Cerebellar cortex (tissue), 1 donor: ENCODE measurements at regions not wholly inside any gene's neighbourhood (a gene's known extent, or its start where the extent isn't known, plus 50 kb on each side); places are given as distances from the start of the nearest gene placed in this dataset.
"Not testable (repeated sequence)": the region's sequence is repeated elsewhere in the genome, so short reads cannot be mapped to it uniquely, and the experiment has no call there.

ENCODE experiments used
- DNase-seq: peaks from one replicate; pipeline ENCODE4 v3.0.0-alpha.2; 2015; ENCODE audit warnings: low spot score

- DNase-seq = no peak
These were observed 121.3 kb upstream of the BMPER start for GRCh38 chr7:33784000-33784399.

DNA sequence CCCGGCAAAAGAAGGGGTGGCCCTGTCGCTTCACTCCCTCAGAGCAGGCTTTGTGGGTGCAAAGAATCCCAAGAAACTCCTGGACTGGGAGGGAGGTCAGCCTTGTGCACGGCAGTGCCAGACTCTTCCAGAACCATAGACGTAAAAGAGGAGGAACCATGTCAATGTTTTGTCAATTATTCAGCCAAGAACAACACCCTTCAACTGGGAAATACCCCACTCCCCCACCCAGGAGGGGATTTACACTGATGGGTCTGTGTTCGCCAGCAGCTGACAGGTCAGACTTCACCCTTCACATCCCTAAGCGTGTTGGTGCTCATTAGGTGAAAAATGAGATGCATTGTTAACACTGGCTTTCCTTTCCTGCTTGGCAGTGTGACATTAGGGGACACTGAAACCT, 116.8 kb upstream of the BMPER start:
- no peak for DNase-seq

DNA sequence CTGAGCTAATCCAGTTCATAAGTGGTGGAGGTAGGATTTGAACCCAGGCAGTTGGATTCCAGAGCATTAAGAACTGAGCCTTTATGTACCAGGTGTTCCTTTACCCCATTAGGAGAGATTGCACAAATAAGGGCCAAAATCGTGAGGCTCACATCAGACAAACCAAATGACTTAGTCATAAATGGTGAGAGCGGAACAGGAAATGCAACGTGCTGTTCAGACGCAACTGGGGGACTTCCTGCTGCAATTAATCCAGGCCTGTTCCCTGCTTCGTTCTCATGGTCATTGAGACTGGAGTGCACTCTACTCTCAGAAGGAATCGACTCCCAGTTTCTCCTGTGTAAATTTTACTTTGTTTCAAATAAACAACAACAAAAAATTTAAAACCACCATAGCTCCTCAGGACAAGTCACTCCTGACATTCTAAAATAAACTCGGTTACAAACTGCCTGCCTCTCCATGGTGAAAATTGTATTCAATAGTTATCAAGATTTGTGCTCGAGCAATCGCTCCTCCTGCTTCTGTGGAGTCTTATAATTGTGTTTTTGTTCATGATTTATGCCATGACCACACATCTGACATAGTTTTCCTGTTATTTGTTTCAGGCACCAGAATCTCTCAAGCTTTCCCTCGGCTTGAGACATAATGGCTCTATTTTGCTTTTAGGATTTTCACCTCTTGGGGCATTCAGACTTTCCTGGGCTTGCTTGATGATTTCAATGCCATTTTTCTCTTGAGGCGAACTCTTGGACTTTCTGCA, 115.3 kb upstream of the BMPER start:
- DNase-seq = no peak

DNA sequence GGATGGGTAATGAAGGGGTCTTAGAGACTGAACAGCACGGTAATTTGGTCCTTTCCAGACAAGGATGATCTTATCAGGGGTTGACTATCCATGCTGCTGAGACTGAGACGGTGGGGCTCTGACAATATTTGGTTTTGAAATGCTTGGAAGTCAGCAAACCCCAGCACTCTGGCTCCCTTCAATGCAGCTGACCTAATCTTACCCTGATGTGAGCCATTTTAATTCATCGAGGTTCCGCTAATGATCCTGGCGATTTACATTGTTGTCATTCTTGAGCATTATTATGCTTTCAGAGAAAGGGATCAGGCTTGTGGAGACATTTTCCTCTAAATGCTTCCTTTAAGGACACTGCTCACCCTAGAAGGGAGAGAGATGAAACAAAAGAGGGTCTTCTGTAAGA, 114.6 kb upstream of the BMPER start:
- DNase-seq = no peak

DNA sequence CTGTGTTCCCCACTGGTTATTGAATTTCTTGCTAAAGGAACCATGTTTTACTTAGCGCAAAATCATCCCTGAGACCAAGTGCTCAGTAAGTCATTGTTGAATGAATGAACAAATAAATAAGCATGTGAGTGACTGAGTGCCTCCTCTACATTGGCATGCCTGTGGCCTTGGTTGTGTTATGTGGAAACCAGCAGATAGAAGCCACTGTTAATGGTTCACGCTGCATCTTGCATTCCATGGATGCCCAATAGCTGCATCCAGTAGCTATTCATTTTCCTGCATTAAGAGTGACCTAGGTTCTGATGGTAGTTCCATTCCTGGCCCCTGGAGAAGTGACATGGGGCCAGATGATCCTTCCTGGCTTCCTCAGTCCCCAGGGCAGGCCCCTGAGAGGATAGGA, 113.3 kb upstream of the BMPER start:
- no peak for DNase-seq

- no peak for DNase-seq
These were observed 112.7 kb upstream of the BMPER start for GRCh38 chr7:33792547-33793105.

- DNase-seq = no peak
These were observed 111.7 kb upstream of the BMPER start for GRCh38 chr7:33793616-33794015.

DNA sequence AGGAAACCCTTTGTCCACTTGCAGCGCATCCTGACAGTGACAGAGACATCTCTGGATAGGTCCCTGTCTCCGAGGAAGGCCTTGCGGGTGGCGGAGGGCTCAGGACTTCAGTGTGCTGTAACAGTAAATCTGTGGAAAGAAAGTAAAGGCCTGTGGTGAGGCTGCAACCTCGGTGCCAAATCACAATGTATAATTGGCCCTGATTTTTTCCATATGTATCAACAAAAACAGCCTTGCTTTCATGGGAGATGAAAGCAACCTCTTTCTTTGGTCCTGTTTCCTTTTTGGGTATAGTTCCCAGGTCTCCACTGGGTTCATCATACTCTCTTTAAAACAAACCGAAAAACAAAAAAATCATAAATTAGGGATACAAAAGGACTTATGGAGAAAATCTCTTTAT, 110.9 kb upstream of the BMPER start:
- DNase-seq = no peak

DNA sequence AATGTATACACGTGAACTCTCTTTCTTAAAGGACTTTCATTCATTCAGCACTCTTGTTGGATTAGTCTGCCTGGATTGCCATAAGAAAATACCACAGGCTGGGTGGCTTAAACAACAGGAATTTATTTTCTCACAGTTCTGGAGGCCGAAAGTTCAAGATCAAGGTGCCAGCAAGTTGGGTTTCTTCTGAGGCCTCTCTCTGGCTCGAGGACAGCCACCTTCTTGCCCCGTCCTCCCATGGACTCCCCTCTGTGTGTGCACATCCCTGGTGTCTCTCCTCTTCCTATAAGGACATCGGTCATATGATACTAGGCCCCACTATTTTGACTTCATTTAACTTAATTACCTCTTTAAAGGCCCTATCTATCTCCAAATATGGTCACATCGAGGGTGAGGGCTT, 110.4 kb upstream of the BMPER start:
- no peak for DNase-seq

- no peak for DNase-seq
These were observed 108.8 kb upstream of the BMPER start for GRCh38 chr7:33796538-33796937.

DNA sequence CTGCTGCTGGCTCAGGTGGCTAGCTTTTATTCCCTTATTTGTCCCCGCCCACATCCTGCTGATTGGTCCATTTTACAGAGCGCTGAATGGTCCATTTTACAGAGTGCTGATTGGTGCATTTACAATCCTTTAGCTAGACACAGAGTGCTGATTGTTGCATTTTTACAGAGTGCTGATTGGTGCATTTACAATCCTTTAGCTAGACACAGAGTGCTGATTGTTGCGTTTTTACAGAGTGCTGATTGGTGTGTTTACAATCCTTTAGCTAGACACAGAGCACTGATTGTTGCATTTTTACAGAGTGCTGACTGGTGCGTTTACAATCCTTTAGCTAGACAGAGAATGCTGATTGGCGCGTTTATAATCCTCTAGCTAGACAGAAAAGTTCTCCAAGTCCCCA, 107.8 kb upstream of the BMPER start:
- DNase-seq = not testable (repeated sequence)

DNA sequence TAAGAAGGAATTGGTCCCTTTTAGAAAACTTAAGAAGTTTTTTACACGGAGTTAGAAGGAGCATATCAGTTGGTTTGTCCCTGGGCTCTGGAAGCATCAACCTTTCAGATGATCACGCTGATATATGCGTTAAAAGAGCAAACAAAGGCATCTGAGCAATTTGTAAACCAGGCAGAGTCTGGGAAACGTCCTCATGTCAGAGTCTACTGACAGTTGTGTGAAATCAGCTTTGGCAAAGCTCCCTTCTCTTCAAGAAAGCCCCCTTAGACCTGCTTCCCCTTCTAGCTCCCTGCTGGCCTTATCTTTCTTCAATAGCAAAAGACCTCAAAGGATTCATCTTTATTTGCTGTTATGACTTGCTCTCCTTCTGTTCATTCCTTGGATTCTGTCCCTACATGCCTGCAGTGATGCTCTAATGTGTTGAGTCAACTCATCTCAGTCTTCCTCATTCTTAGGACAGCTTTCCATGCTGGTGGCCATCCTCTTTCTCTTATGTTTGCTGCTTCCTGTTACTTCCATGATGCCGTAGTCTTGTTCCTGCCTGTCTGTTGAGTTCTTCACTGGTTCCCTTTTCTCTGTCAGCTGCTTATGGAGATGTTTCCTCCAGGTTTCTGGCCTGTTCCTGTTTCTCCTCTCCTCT, 106.5 kb upstream of the BMPER start:
- DNase-seq = no peak

- DNase-seq = no peak
These were observed 105.6 kb upstream of the BMPER start for GRCh38 chr7:33799766-33800165.

- no peak for DNase-seq
These were observed 102.7 kb upstream of the BMPER start for GRCh38 chr7:33802600-33802999.

GRCh38 chr7:33804140-33804660, 101.1 kb upstream of the BMPER start:
- DNase-seq = no peak

- DNase-seq = no peak
These were observed 99.6 kb upstream of the BMPER start for GRCh38 chr7:33805630-33806233.

GRCh38 chr7:33806298-33807154, 98.8 kb upstream of the BMPER start:
- DNase-seq = no peak

DNA sequence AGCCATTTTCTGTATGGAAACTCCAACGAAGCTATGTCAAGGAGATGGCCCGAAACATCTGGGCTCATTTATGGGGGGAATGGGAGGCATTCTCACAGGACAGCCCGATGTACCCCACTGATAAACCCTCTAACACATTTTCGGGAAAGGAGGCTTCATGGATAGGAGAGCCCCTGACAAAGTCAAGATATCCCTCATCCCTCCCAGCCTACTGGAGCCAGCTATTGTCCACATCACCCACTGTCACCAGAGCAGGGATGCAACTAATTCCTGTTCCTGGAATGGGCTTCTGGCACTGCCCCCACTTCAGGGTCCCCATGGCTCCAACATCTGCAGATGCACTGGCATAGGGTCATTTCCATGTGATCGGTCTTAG, 98.2 kb upstream of the BMPER start:
- no peak for DNase-seq

GRCh38 chr7:33807779-33808482, 97.4 kb upstream of the BMPER start:
- no peak for DNase-seq

DNA sequence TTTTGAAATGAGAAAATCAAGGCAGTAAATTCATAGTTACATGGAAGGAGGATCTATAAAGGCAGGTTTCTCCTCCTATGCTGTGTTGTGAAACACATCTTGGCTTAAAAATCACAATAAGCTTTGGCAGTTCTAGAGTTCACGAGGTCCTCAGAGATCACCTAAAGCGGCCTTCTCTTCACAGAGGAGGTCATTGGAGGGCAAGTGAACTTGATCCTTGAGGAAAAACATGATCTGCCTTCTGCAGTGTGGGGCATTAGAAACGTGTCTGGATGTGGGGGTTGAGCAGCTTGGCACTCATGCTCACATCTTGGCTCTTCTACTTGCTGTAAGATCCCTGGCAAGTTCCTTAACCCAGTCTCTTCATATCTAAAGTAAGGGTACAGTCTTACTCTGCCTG, 96.1 kb upstream of the BMPER start:
- no peak for DNase-seq

DNA sequence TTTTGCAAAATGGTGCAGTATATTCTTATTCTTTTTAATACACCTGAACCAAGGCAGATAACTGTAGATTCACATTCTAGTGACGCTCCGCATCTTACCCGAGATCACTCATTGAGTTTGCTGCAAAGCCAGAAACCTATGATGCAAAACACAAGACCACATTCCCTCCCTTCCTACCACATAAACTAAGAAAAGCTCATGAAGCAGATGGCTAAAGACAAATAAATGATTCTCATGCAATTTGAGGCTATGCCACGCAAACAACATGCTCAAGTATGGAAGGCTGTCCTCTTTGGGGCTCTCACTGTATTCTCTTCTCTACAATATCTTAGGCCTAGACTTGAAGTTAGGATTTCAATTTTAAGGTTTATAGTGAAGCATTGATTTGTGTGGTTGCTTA, 95.0 kb upstream of the BMPER start:
- no peak for DNase-seq
